ENCODE measurements at regions not wholly inside any gene's neighbourhood (a gene's known extent, or its start where the extent isn't known, plus 50 kb on each side); places are given as distances from the start of the nearest gene placed in this dataset.
"Not testable (repeated sequence)": the region's sequence is repeated elsewhere in the genome, so short reads cannot be mapped to it uniquely, and the experiment has no call there.

DNA sequence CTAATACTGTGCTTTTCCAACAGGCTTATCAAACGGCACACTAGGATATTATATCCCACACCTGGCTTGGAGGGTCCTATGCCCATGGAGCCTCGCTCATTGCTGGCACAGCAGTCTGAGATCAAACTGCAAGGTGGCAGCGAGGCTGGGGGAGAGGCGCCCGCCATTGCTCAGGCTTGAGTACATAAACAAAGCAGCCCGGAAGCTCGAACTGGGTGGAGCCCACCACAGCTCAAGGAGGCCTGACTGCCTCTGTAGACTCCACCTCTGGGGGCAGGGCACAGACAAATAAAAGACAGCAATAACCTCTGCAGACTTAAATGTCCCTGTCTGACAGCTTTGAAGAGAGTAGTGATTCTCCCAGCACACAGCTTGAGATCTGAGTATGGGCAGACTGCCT lies 128.0 kb upstream of the CAV2 start:
- not testable (repeated sequence) for TF ChIP-seq CTCF, POLR2A (IDR thresholded peaks at IDR 0.05)

Data from uterus (tissue), 2 donors.